ENCODE measurements at regions not wholly inside any gene's neighbourhood (a gene's known extent, or its start where the extent isn't known, plus 50 kb on each side); places are given as distances from the start of the nearest gene placed in this dataset.
"Not testable (repeated sequence)": the region's sequence is repeated elsewhere in the genome, so short reads cannot be mapped to it uniquely, and the experiment has no call there.

- no peak for DNase-seq (ENCODE audit: low spot score)
Measured at GRCh38 chr4:159829184-159829583, 726.3 kb downstream of the RAPGEF2 start.

- no peak for DNase-seq (ENCODE audit: low spot score)
Measured at GRCh38 chr4:159837071-159837470, 734.2 kb downstream of the RAPGEF2 start.

- DNase-seq (ENCODE audit: low spot score): no peak
Measured at GRCh38 chr4:159855731-159856130, 752.9 kb downstream of the RAPGEF2 start.

GRCh38 chr4:159856451-159856850, 753.6 kb downstream of the RAPGEF2 start:
- no peak for DNase-seq (ENCODE audit: low spot score)

GRCh38 chr4:159859656-159860148, 756.8 kb downstream of the RAPGEF2 start:
- no peak for DNase-seq (ENCODE audit: low spot score)

- no peak for DNase-seq (ENCODE audit: low spot score)
Measured at GRCh38 chr4:159860945-159861344, 758.1 kb downstream of the RAPGEF2 start.

- DNase-seq (ENCODE audit: low spot score): no peak
Measured at GRCh38 chr4:159864337-159864736, 761.5 kb downstream of the RAPGEF2 start.

GRCh38 chr4:159867673-159868072, 764.8 kb downstream of the RAPGEF2 start:
- no peak for DNase-seq (ENCODE audit: low spot score)

GRCh38 chr4:159868936-159869335, 766.1 kb downstream of the RAPGEF2 start:
- not testable (repeated sequence) for DNase-seq (ENCODE audit: low spot score)

- no peak for DNase-seq (ENCODE audit: low spot score)
Measured at GRCh38 chr4:159871141-159871540, 768.3 kb downstream of the RAPGEF2 start.

- DNase-seq (ENCODE audit: low spot score): no peak
Measured at GRCh38 chr4:159881158-159881557, 778.3 kb downstream of the RAPGEF2 start.

GRCh38 chr4:159884989-159885388, 782.1 kb downstream of the RAPGEF2 start:
- no peak for DNase-seq (ENCODE audit: low spot score)

GRCh38 chr4:159899596-159899995, 796.7 kb downstream of the RAPGEF2 start:
- DNase-seq (ENCODE audit: low spot score): no peak

- no peak for DNase-seq (ENCODE audit: low spot score)
Measured at GRCh38 chr4:159900562-159900961, 797.7 kb downstream of the RAPGEF2 start.

GRCh38 chr4:159902648-159903047, 799.8 kb downstream of the RAPGEF2 start:
- no peak for DNase-seq (ENCODE audit: low spot score)

- DNase-seq (ENCODE audit: low spot score): no peak
Measured at GRCh38 chr4:159904906-159905305, 802.0 kb downstream of the RAPGEF2 start.

GRCh38 chr4:159906051-159906450, 803.2 kb downstream of the RAPGEF2 start:
- no peak for DNase-seq (ENCODE audit: low spot score)

GRCh38 chr4:159906517-159906916, 803.6 kb downstream of the RAPGEF2 start:
- no peak for DNase-seq (ENCODE audit: low spot score)

- no peak for DNase-seq (ENCODE audit: low spot score)
Measured at GRCh38 chr4:159910721-159911120, 807.8 kb downstream of the RAPGEF2 start.

GRCh38 chr4:159922119-159922518, 819.2 kb downstream of the RAPGEF2 start:
- DNase-seq (ENCODE audit: low spot score): no peak

GRCh38 chr4:159925770-159926169, 822.9 kb downstream of the RAPGEF2 start:
- no peak for DNase-seq (ENCODE audit: low spot score)

- no peak for DNase-seq (ENCODE audit: low spot score)
Measured at GRCh38 chr4:159926871-159927270, 824.0 kb downstream of the RAPGEF2 start.

- no peak for DNase-seq (ENCODE audit: low spot score)
Measured at GRCh38 chr4:159927781-159928180, 824.9 kb downstream of the RAPGEF2 start.

- DNase-seq (ENCODE audit: low spot score): not testable (repeated sequence)
Measured at GRCh38 chr4:159934602-159935001, 831.7 kb downstream of the RAPGEF2 start.

- DNase-seq (ENCODE audit: low spot score): no peak
Measured at GRCh38 chr4:159937595-159937994, 834.7 kb downstream of the RAPGEF2 start.
